Progenitor cell of endocrine pancreas (in vitro differentiated cells): ENCODE measurements at regions not wholly inside any gene's neighbourhood (a gene's known extent, or its start where the extent isn't known, plus 50 kb on each side); places are given as distances from the start of the nearest gene placed in this dataset.
"Not testable (repeated sequence)": the region's sequence is repeated elsewhere in the genome, so short reads cannot be mapped to it uniquely, and the experiment has no call there.

Experiments used
- DNase-seq: peaks from one replicate; pipeline ENCODE4 v3.0.0; 2021; ENCODE audit warnings: low spot score; ENCODE audit not compliant: unreplicated experiment
- H3K27ac Mint-ChIP-seq: 2 replicates; pipeline ENCODE4 v1.8.0; 2021; ENCODE audit warnings: mild to moderate bottlenecking, moderate library complexity, mixed read lengths
- H3K27me3 Mint-ChIP-seq: 2 replicates; pipeline ENCODE4 v1.8.0; 2021; ENCODE audit warnings: mixed read lengths
- H3K36me3 Mint-ChIP-seq: 2 replicates; pipeline ENCODE4 v1.8.0; 2022; ENCODE audit warnings: mixed read lengths; ENCODE audit not compliant: insufficient read depth
- H3K4me1 Mint-ChIP-seq: 2 replicates; pipeline ENCODE4 v1.8.0; 2021; ENCODE audit warnings: low read depth, mixed read lengths
- H3K4me3 Mint-ChIP-seq: 2 replicates; pipeline ENCODE4 v1.8.0; 2021; ENCODE audit warnings: low read depth, mild to moderate bottlenecking, moderate library complexity, mixed read lengths
- H3K9me3 Mint-ChIP-seq: 2 replicates; pipeline ENCODE4 v1.8.0; 2021; ENCODE audit warnings: low read depth, mixed read lengths
- TF ChIP-seq, protein P1 (sequence below): fragments of 200-600 bp; sonication (generic); IDR thresholded peaks from one replicate; pipeline ENCODE4 v1.5.0; 2021; ENCODE audit warnings: antibody characterized with exemption, mild to moderate bottlenecking; ENCODE audit not compliant: unreplicated experiment

DNA sequence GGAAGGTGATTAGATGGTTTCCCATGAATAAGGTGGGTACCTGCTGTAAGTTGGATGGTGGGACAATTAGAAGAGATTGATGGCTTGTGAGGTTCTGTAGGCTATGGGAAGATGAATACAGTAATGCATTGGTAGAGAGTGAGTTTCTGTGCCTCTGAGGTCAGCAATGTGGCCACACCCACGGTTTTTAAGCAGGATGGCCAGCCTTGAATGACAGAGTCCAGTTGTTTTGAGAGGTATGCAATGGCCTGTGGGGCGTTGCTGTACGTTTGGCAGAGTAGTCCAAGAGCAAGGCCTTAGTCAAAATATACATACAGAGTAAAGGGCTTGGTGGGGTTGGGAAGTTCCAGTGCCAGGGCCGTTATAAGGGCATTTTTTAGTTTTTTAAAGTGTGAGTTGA lies 235.6 kb upstream of the C9orf72 start:
- Mint-ChIP-seq H3K4me3 (no peak overlapping the region), H3K27me3 (no peaks in the 10 kb centered on the region), H3K4me1 (no peaks in the 10 kb centered on the region), H3K27ac (no peak overlapping the region), H3K36me3 (no peaks in the 10 kb centered on the region), H3K9me3 (peaks cover 7% of the 10 kb centered on the region)
- no peak for DNase-seq
- TF ChIP-seq, protein P1, sequence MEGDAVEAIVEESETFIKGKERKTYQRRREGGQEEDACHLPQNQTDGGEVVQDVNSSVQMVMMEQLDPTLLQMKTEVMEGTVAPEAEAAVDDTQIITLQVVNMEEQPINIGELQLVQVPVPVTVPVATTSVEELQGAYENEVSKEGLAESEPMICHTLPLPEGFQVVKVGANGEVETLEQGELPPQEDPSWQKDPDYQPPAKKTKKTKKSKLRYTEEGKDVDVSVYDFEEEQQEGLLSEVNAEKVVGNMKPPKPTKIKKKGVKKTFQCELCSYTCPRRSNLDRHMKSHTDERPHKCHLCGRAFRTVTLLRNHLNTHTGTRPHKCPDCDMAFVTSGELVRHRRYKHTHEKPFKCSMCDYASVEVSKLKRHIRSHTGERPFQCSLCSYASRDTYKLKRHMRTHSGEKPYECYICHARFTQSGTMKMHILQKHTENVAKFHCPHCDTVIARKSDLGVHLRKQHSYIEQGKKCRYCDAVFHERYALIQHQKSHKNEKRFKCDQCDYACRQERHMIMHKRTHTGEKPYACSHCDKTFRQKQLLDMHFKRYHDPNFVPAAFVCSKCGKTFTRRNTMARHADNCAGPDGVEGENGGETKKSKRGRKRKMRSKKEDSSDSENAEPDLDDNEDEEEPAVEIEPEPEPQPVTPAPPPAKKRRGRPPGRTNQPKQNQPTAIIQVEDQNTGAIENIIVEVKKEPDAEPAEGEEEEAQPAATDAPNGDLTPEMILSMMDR, result no peak

DNA sequence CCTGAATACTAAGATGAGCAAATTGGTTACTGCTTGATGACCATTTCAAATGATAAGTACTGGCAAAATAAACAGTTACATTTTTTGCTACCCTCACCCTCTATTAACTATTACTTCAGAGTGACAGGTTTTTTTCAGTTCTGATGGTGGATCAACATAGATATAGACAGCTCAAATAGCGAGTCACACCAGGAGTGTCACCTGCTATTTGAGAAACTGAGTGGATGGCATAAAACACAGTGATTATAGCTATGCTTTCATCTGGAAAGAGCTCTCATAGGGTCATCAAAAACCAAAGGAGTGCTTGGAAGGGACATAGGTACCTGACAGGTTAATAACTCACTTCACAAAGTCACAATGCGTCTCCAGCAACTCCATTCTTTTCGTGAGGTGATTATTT lies 244.5 kb upstream of the C9orf72 start:
- TF ChIP-seq, protein P1, result no peak
- Mint-ChIP-seq H3K27me3 (no peaks in the 10 kb centered on the region), H3K4me3 (no peak overlapping the region), H3K9me3 (peaks cover 4% of the 10 kb centered on the region), H3K27ac (no peak overlapping the region), H3K36me3 (no peaks in the 10 kb centered on the region), H3K4me1 (no peaks in the 10 kb centered on the region)
- DNase-seq, result no peak

DNA sequence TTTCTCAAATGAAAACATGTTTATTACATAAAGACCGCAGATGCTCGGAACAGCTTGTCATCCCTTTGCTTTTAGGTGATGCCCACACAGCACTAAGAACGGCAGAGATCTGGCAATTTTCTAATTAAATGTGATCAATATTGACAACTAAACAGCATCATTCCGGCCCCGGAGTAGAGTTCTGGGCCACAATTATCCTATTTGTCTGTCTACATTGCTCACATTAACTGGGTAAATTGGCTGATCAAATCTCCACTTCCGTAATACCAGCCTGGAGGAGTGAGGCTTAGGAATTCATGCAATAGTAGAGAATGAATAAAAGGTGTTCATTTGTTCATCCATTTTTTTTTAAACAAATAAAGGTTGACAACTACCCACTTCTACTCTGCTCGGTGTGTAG lies 245.1 kb upstream of the C9orf72 start:
- TF ChIP-seq, protein P1, result no peak
- Mint-ChIP-seq H3K9me3 (no peaks in the 10 kb centered on the region), H3K27me3 (no peaks in the 10 kb centered on the region), H3K4me1 (no peaks in the 10 kb centered on the region), H3K4me3 (no peak overlapping the region), H3K36me3 (no peaks in the 10 kb centered on the region), H3K27ac (no peak overlapping the region)
- DNase-seq, result no peak

DNA sequence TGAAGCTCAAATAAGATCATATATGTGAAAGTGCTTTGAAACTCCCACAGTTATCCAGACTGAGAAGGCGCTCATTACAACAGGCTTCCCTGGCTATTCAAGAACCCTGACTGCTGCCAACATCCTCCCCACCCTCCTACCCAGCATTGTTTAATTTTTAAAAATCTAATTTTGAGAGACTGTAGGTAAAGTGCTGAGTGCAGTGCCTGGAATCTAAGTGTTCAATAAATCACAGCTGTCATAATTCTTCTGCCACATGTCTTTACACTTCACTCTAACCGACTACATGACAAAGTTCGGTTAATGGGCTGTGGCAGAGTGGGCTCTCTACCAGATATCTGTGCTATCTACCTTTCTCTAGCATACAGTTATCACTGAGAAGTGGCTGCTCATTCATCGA lies 255.6 kb upstream of the C9orf72 start:
- Mint-ChIP-seq H3K36me3 (no peaks in the 10 kb centered on the region), H3K9me3 (peaks cover 3% of the 10 kb centered on the region), H3K27me3 (no peaks in the 10 kb centered on the region), H3K4me1 (no peaks in the 10 kb centered on the region), H3K27ac (no peak overlapping the region), H3K4me3 (no peak overlapping the region)
- DNase-seq, result no peak
- TF ChIP-seq, protein P1, result no peak

DNA sequence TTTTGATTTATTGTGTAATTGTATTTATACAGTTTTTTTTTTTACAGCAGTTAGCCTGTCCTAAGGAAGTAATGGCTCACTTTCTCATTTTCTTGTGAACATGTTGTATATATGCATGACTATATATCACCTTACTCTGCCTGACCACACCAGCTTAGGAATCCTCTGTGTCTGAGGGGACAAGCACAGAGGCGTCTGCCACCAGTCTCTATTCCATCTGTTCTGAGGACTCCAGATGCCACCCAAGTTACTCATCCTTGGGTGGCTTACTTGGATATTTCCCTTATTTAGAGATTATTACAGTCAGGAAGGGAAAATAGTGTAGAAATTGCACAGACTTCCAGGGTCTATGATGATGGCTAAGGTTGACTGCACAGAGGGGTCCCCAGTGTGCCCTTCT lies 256.3 kb upstream of the C9orf72 start:
- H3K9me3 Mint-ChIP-seq, result peaks cover 3% of the 10 kb centered on the region
- no peaks in the 10 kb centered on the region for H3K27me3 Mint-ChIP-seq
- H3K4me3 Mint-ChIP-seq, result no peak overlapping the region
- no peak overlapping the region for H3K27ac Mint-ChIP-seq
- TF ChIP-seq, protein P1, result no peak
- DNase-seq, result no peak
- no peaks in the 10 kb centered on the region for H3K4me1 Mint-ChIP-seq
- no peaks in the 10 kb centered on the region for H3K36me3 Mint-ChIP-seq

DNA sequence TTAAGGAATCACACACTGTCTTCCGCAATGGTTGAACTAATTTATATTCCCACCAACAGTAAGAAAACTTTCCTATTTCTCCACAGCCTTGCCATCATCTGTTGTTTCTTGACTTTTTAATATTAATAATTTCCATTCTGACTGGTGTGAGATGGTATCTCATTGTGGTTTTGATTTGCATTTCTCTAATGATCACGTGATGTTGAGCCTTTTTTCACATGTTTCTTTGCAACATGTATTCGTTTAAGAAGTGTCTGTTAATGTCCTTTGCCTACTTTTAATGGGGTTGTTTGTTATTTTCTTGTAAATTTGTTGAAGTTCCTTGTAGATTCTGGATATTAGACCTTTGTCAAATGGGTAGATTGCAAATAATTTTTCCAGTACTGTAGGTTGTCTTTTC lies 258.8 kb upstream of the C9orf72 start:
- H3K4me1 Mint-ChIP-seq, DNase-seq, H3K36me3 Mint-ChIP-seq, H3K4me3 Mint-ChIP-seq, H3K27ac Mint-ChIP-seq, H3K9me3 Mint-ChIP-seq, H3K27me3 Mint-ChIP-seq: not testable (repeated sequence)
